ENCODE measurements at regions not wholly inside any gene's neighbourhood (a gene's known extent, or its start where the extent isn't known, plus 50 kb on each side); places are given as distances from the start of the nearest gene placed in this dataset.

DNA sequence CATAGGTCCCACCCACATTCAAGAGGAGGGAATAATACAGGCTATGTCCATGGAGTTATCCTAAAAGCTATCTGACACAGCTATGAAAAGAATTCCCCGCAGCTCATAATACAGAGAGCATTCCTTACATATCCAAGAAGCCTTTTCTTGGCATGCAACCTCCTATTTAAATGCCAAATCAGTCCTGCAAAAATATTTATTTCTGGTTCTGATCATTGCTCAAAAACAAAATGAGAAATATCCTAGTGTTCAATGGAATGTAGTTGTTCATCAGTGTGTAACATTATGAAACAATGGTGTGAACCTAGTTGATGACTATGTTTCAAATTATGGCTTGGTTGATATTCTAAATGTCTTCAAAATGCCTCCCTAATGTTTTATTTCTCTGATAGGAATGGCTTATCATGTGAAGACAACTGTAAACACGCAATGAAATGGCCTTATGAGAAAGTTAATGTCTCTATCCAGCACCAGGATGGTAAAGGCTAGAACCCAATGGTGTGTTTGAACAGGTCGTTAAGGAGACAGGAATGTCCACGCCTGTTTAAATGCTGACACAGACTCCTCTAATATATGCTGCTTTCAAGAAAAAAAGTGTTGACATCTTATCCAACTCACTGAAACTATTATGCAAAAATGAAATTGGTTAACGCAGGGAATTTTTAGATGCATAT is 126.7 kb upstream of the CDH6 start:
- no peak for TF ChIP-seq POLR2AphosphoS5 (IDR thresholded peaks at IDR 0.05; ENCODE audit: low read depth)
- TF ChIP-seq CTCF (conservative IDR thresholded peaks at IDR 0.05; ENCODE audit: low read depth in 2 of 2), result no peak
- no peak for TF ChIP-seq NANOG (IDR thresholded peaks at IDR 0.05; ENCODE audit: borderline replicate concordance)
- TF ChIP-seq EZH2phosphoT487 (IDR thresholded peaks at IDR 0.05; ENCODE audit: unreplicated experiment), result no peak
- no peak for TF ChIP-seq EZH2 (IDR thresholded peaks at IDR 0.05; ENCODE audit: low read depth, unreplicated experiment)
- TF ChIP-seq, protein P1, sequence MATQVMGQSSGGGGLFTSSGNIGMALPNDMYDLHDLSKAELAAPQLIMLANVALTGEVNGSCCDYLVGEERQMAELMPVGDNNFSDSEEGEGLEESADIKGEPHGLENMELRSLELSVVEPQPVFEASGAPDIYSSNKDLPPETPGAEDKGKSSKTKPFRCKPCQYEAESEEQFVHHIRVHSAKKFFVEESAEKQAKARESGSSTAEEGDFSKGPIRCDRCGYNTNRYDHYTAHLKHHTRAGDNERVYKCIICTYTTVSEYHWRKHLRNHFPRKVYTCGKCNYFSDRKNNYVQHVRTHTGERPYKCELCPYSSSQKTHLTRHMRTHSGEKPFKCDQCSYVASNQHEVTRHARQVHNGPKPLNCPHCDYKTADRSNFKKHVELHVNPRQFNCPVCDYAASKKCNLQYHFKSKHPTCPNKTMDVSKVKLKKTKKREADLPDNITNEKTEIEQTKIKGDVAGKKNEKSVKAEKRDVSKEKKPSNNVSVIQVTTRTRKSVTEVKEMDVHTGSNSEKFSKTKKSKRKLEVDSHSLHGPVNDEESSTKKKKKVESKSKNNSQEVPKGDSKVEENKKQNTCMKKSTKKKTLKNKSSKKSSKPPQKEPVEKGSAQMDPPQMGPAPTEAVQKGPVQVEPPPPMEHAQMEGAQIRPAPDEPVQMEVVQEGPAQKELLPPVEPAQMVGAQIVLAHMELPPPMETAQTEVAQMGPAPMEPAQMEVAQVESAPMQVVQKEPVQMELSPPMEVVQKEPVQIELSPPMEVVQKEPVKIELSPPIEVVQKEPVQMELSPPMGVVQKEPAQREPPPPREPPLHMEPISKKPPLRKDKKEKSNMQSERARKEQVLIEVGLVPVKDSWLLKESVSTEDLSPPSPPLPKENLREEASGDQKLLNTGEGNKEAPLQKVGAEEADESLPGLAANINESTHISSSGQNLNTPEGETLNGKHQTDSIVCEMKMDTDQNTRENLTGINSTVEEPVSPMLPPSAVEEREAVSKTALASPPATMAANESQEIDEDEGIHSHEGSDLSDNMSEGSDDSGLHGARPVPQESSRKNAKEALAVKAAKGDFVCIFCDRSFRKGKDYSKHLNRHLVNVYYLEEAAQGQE (IDR thresholded peaks at IDR 0.05; ENCODE audit: unreplicated experiment), result no peak
- TF ChIP-seq ZNF114 (CRISPR knock-in tag; IDR thresholded peaks at IDR 0.05), result no peak
- TF ChIP-seq CREB1 (CRISPR knock-in tag; IDR thresholded peaks at IDR 0.05; ENCODE audit: low read depth), result no peak
- TF ChIP-seq, protein P2, sequence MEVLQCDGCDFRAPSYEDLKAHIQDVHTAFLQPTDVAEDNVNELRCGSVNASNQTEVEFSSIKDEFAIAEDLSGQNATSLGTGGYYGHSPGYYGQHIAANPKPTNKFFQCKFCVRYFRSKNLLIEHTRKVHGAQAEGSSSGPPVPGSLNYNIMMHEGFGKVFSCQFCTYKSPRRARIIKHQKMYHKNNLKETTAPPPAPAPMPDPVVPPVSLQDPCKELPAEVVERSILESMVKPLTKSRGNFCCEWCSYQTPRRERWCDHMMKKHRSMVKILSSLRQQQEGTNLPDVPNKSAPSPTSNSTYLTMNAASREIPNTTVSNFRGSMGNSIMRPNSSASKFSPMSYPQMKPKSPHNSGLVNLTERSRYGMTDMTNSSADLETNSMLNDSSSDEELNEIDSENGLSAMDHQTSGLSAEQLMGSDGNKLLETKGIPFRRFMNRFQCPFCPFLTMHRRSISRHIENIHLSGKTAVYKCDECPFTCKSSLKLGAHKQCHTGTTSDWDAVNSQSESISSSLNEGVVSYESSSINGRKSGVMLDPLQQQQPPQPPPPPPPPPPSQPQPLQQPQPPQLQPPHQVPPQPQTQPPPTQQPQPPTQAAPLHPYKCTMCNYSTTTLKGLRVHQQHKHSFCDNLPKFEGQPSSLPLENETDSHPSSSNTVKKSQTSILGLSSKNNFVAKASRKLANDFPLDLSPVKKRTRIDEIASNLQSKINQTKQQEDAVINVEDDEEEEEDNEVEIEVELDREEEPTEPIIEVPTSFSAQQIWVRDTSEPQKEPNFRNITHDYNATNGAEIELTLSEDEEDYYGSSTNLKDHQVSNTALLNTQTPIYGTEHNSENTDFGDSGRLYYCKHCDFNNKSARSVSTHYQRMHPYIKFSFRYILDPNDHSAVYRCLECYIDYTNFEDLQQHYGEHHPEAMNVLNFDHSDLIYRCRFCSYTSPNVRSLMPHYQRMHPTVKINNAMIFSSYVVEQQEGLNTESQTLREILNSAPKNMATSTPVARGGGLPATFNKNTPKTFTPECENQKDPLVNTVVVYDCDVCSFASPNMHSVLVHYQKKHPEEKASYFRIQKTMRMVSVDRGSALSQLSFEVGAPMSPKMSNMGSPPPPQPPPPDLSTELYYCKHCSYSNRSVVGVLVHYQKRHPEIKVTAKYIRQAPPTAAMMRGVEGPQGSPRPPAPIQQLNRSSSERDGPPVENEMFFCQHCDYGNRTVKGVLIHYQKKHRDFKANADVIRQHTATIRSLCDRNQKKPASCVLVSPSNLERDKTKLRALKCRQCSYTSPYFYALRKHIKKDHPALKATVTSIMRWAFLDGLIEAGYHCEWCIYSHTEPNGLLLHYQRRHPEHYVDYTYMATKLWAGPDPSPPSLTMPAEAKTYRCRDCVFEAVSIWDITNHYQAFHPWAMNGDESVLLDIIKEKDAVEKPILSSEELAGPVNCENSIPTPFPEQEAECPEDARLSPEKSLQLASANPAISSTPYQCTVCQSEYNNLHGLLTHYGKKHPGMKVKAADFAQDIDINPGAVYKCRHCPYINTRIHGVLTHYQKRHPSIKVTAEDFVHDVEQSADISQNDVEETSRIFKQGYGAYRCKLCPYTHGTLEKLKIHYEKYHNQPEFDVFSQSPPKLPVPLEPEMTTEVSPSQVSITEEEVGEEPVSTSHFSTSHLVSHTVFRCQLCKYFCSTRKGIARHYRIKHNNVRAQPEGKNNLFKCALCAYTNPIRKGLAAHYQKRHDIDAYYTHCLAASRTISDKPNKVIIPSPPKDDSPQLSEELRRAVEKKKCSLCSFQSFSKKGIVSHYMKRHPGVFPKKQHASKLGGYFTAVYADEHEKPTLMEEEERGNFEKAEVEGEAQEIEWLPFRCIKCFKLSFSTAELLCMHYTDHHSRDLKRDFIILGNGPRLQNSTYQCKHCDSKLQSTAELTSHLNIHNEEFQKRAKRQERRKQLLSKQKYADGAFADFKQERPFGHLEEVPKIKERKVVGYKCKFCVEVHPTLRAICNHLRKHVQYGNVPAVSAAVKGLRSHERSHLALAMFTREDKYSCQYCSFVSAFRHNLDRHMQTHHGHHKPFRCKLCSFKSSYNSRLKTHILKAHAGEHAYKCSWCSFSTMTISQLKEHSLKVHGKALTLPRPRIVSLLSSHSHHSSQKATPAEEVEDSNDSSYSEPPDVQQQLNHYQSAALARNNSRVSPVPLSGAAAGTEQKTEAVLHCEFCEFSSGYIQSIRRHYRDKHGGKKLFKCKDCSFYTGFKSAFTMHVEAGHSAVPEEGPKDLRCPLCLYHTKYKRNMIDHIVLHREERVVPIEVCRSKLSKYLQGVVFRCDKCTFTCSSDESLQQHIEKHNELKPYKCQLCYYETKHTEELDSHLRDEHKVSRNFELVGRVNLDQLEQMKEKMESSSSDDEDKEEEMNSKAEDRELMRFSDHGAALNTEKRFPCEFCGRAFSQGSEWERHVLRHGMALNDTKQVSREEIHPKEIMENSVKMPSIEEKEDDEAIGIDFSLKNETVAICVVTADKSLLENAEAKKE (CRISPR knock-in tag; IDR thresholded peaks at IDR 0.05), result no peak
- no peak for TF ChIP-seq ETS1 (IDR thresholded peaks at IDR 0.05)
- TF ChIP-seq JUNB (IDR thresholded peaks at IDR 0.05; ENCODE audit: unreplicated experiment), result no peak

Data from GM23338 (cell line).